ENCODE measurements at regions not wholly inside any gene's neighbourhood (a gene's known extent, or its start where the extent isn't known, plus 50 kb on each side); places are given as distances from the start of the nearest gene placed in this dataset.

GRCh38 chr5:2052687-2053086, 170.0 kb upstream of the IRX4 start:
- H3K27me3 ChIP-seq (ENCODE audit: control insufficient read depth in 2 of 2, insufficient read depth in 2 of 2, low read length in 2 of 2) = no peaks in the 10 kb centered on the region
- H4K20me1 ChIP-seq (replicated peaks; ENCODE audit: control insufficient read depth, extremely low read depth, insufficient read depth, low read length) = no peaks in the 10 kb centered on the region
- H3K9me3 ChIP-seq (replicated peaks; ENCODE audit: control insufficient read depth, insufficient read depth, low read length) = no peaks in the 10 kb centered on the region
- no peak overlapping the region for H3K4me3 ChIP-seq (replicated peaks in 1 of 3; ENCODE audit: insufficient read depth in 1 of 3, low read depth in 1 of 3, low read length in 3 of 3)
- POLR2A ChIA-PET = no interaction called here
- no peaks in the 10 kb centered on the region for H3K79me2 ChIP-seq (ENCODE audit: control insufficient read depth, insufficient read depth, low read length)
- no TSS peak for BruUV-seq (replicated peaks)
- no peaks in the 10 kb centered on the region for H3K9me1 ChIP-seq (replicated peaks; ENCODE audit: control insufficient read depth, extremely low read depth, insufficient read depth, low read length)
- DNase-seq (ENCODE audit: low read depth, low spot score) = no peak
- TF ChIP-seq POLR2AphosphoS5 (IDR thresholded peaks at IDR 0.05; ENCODE audit: insufficient read depth, low read depth, low read length) (no peak), MAX (IDR thresholded peaks at IDR 0.05; ENCODE audit: insufficient read depth, insufficient read length) (no peak), CTCF (IDR thresholded peaks at IDR 0.05; ENCODE audit: extremely low read depth in 1 of 2, insufficient read depth in 1 of 2, low read depth in 1 of 2, low read length in 2 of 2) (no peak), JUN (IDR thresholded peaks at IDR 0.05; ENCODE audit: borderline replicate concordance, insufficient read depth, insufficient read length, low read depth) (no peak), GATA2 (IDR thresholded peaks at IDR 0.05; ENCODE audit: insufficient read depth, insufficient read length, low read depth, low read length) (no peak), POLR2A (IDR thresholded peaks at IDR 0.05; ENCODE audit: low read depth, low read length) (no peak), EZH2 (IDR thresholded peaks at IDR 0.05; ENCODE audit: borderline replicate concordance, low read depth, low read length, severe bottlenecking) (no peak), FOS (IDR thresholded peaks at IDR 0.05; ENCODE audit: borderline replicate concordance, insufficient read depth, low read length) (no peak), MYC (IDR thresholded peaks at IDR 0.05; ENCODE audit: low read depth, low read length) (no peak)
- intact Hi-C loops (cut with micrococcal nuclease) (no loop called here), dilution Hi-C loops (cut with MboI; ENCODE audit: extremely low pct_ligation_motif_present, low sequenced_read_pairs) (no loop called here)
- H3K4me1 ChIP-seq (ENCODE audit: control insufficient read depth, extremely low read depth, insufficient read depth, low read length) = no peaks in the 10 kb centered on the region
- no peak overlapping the region for H3K4me2 ChIP-seq (ENCODE audit: insufficient read depth, low read length)
- H2AFZ ChIP-seq (ENCODE audit: low read depth, low read length) = no peak overlapping the region
- H3K36me3 ChIP-seq (ENCODE audit: control insufficient read depth in 2 of 2, extremely low read depth in 1 of 2, insufficient read depth in 2 of 2, low read length in 2 of 2) = no peaks in the 10 kb centered on the region
- CTCF ChIA-PET = no interaction called here
- no peak overlapping the region for H3K27ac ChIP-seq (ENCODE audit: insufficient read depth, low read depth, low read length)
- FAIRE-seq = no peak
- no peak overlapping the region for H3K9ac ChIP-seq (replicated peaks; ENCODE audit: extremely low read depth, insufficient read depth, low read length)

Data from endothelial cell of umbilical vein (primary cell).